ENCODE measurements at regions not wholly inside any gene's neighbourhood (a gene's known extent, or its start where the extent isn't known, plus 50 kb on each side); places are given as distances from the start of the nearest gene placed in this dataset.

GRCh38 chr5:103896593-103896992 lies 334.0 kb upstream of the NUDT12 start:
- no peaks in the 10 kb centered on the region for H3K9me3 Mint-ChIP-seq (ENCODE audit: unreplicated experiment)
- H3K4me1 Mint-ChIP-seq (ENCODE audit: insufficient read depth, unreplicated experiment), result no peaks in the 10 kb centered on the region
- BruUV-seq (replicated peaks), result no TSS peak
- POLR2A ChIA-PET, result no interaction called here
- intact Hi-C loops (cut with micrococcal nuclease), result no loop called here
- no peaks in the 10 kb centered on the region for H3K27me3 Mint-ChIP-seq (ENCODE audit: insufficient read depth, unreplicated experiment)
- no peaks in the 10 kb centered on the region for H3K36me3 Mint-ChIP-seq (ENCODE audit: insufficient read depth, unreplicated experiment)
- no peak for TF ChIP-seq CTCF (IDR thresholded peaks at IDR 0.05; ENCODE audit: unreplicated experiment)
- H3K4me3 Mint-ChIP-seq (ENCODE audit: unreplicated experiment), result no peak overlapping the region
- DNase-seq (ENCODE audit: unreplicated experiment), result no peak
- no peak overlapping the region for H3K27ac Mint-ChIP-seq (ENCODE audit: low read depth, unreplicated experiment)
- CTCF ChIA-PET, result interaction anchor here (0.5 to 1.2 kb wide), 2 partner anchors 16 to 23 kb away, joined by 3 read pairs; no protein-coding TSS in a partner anchor

GRCh38 chr5:103895738-103896137 lies 333.1 kb upstream of the NUDT12 start:
- POLR2A ChIA-PET, result no interaction called here
- CTCF ChIA-PET, result interaction anchor here (0.5 kb wide), 1 partner anchor 69 kb away, joined by 3 read pairs; no protein-coding TSS in a partner anchor
- no TSS peak for BruUV-seq (replicated peaks)
- Mint-ChIP-seq H3K9me3 (ENCODE audit: unreplicated experiment) (no peaks in the 10 kb centered on the region), H3K36me3 (ENCODE audit: insufficient read depth, unreplicated experiment) (no peaks in the 10 kb centered on the region), H3K4me3 (ENCODE audit: unreplicated experiment) (no peak overlapping the region), H3K27ac (ENCODE audit: low read depth, unreplicated experiment) (no peak overlapping the region), H3K4me1 (ENCODE audit: insufficient read depth, unreplicated experiment) (no peaks in the 10 kb centered on the region), H3K27me3 (ENCODE audit: insufficient read depth, unreplicated experiment) (no peaks in the 10 kb centered on the region)
- no peak for DNase-seq (ENCODE audit: unreplicated experiment)
- TF ChIP-seq CTCF (IDR thresholded peaks at IDR 0.05; ENCODE audit: unreplicated experiment), result no peak
- intact Hi-C loops (cut with micrococcal nuclease), result no loop called here

GRCh38 chr5:103894882-103895281 lies 332.3 kb upstream of the NUDT12 start:
- intact Hi-C loops (cut with micrococcal nuclease), result no loop called here
- Mint-ChIP-seq H3K27ac (ENCODE audit: low read depth, unreplicated experiment) (no peak overlapping the region), H3K4me1 (ENCODE audit: insufficient read depth, unreplicated experiment) (no peaks in the 10 kb centered on the region), H3K9me3 (ENCODE audit: unreplicated experiment) (no peaks in the 10 kb centered on the region), H3K4me3 (ENCODE audit: unreplicated experiment) (no peak overlapping the region), H3K27me3 (ENCODE audit: insufficient read depth, unreplicated experiment) (no peaks in the 10 kb centered on the region), H3K36me3 (ENCODE audit: insufficient read depth, unreplicated experiment) (no peaks in the 10 kb centered on the region)
- POLR2A ChIA-PET, result no interaction called here
- no TSS peak for BruUV-seq (replicated peaks)
- DNase-seq (ENCODE audit: unreplicated experiment), result no peak
- no peak for TF ChIP-seq CTCF (IDR thresholded peaks at IDR 0.05; ENCODE audit: unreplicated experiment)
- CTCF ChIA-PET, result interaction anchor here (0.5 to 0.6 kb wide), 2 partner anchors 36 to 68 kb away, joined by 3 read pairs; no protein-coding TSS in a partner anchor

- no peak for DNase-seq (ENCODE audit: unreplicated experiment)
- POLR2A ChIA-PET, result interaction anchor here (0.7 kb wide), 1 partner anchor 641 kb away, joined by 4 read pairs; no protein-coding TSS in a partner anchor
- no TSS peak for BruUV-seq (replicated peaks)
- TF ChIP-seq CTCF (IDR thresholded peaks at IDR 0.05; ENCODE audit: unreplicated experiment), result no peak
- H3K36me3 Mint-ChIP-seq (ENCODE audit: insufficient read depth, unreplicated experiment), result no peaks in the 10 kb centered on the region
- no peaks in the 10 kb centered on the region for H3K27me3 Mint-ChIP-seq (ENCODE audit: insufficient read depth, unreplicated experiment)
- H3K4me3 Mint-ChIP-seq (ENCODE audit: unreplicated experiment), result no peak overlapping the region
- H3K4me1 Mint-ChIP-seq (ENCODE audit: insufficient read depth, unreplicated experiment), result no peaks in the 10 kb centered on the region
- H3K27ac Mint-ChIP-seq (ENCODE audit: low read depth, unreplicated experiment), result no peak overlapping the region
- CTCF ChIA-PET, result no interaction called here
- H3K9me3 Mint-ChIP-seq (ENCODE audit: unreplicated experiment), result no peaks in the 10 kb centered on the region
- intact Hi-C loops (cut with micrococcal nuclease), result no loop called here
These were observed 328.6 kb upstream of the NUDT12 start for GRCh38 chr5:103891151-103891550.

Data from MCF 10A (cell line).